Esophagus muscularis mucosa (tissue), 3 donors: ENCODE measurements at regions not wholly inside any gene's neighbourhood (a gene's known extent, or its start where the extent isn't known, plus 50 kb on each side); places are given as distances from the start of the nearest gene placed in this dataset.
"Not testable (repeated sequence)": the region's sequence is repeated elsewhere in the genome, so short reads cannot be mapped to it uniquely, and the experiment has no call there.

Experiments used
- CTCF ChIP-seq, 3 experiments: fragments of 200-600 bp in 2 of 3; fragments of 450-650 bp in 1 of 3; sonication (generic) in 2 of 3; IDR thresholded peaks; one replicate each; pipeline ENCODE4 v1.5.1; 2017 to 2019; ENCODE audit warnings: antibody characterized with exemption in 3 of 3, mild to moderate bottlenecking in 2 of 3, moderate library complexity in 1 of 3
- POLR2A ChIP-seq: fragments of 450-650 bp; IDR thresholded peaks from one replicate; pipeline ENCODE4 v1.6.1; 2017; ENCODE audit warnings: antibody characterized with exemption, moderate library complexity, mild to moderate bottlenecking, low read depth
- POLR2AphosphoS5 ChIP-seq, 2 donors: sonication (generic); formaldehyde crosslinking; IDR thresholded peaks; one replicate each; pipeline ENCODE4 v1.6.1; 2017; ENCODE audit warnings: antibody characterized with exemption in 2 of 2

DNA sequence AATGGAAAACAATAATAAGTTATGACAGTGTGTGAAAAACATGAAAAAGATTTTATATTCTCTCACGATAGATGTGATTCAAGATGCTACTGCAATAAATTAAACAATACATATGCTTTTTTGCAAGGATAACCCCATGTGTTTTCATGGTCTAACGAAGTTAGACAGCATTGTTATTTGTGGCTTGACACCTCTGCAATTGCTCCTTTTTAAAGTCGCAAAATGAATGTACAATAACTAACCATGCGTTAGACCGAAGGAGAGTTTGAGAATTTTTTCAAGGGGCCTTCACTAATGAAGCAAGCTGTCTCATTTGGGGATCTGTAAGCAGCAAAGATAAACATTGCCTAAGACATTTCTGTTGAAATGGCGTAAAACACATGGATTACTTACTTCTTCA is 167.1 kb downstream of the SPATA31A7 start:
- TF ChIP-seq CTCF (IDR thresholded peaks at IDR 0.05); POLR2AphosphoS5 (IDR thresholded peaks at IDR 0.05); POLR2A: not testable (repeated sequence)
